IMR-90 (cell line): ENCODE measurements at regions not wholly inside any gene's neighbourhood (a gene's known extent, or its start where the extent isn't known, plus 50 kb on each side); places are given as distances from the start of the nearest gene placed in this dataset.

Source experiments
- CEBPB ChIP-seq: IDR thresholded peaks from 2 replicates; pipeline ENCODE4 v1.6.1; 2012; ENCODE audit warnings: low read depth, low read length, improper control_type of control experiment
- CHD1 ChIP-seq: IDR thresholded peaks from 2 replicates; pipeline ENCODE4 v1.6.1; 2012; ENCODE audit warnings: low read depth, low read length, improper control_type of control experiment
- FOS ChIP-seq: fragments of 150-350 bp; IDR thresholded peaks from 2 replicates; pipeline ENCODE4 v1.6.1; 2016; ENCODE audit warnings: low read depth, low read length
- MAZ ChIP-seq: IDR thresholded peaks from 2 replicates; pipeline ENCODE4 v1.6.1; 2012; ENCODE audit warnings: low read depth, mild to moderate bottlenecking, low read length, improper control_type of control experiment, moderate library complexity, borderline replicate concordance
- MXI1 ChIP-seq: IDR thresholded peaks from 2 replicates; pipeline ENCODE4 v1.6.1; 2012; ENCODE audit warnings: low read depth, mild to moderate bottlenecking, low read length, moderate library complexity, borderline replicate concordance
- POLR2A ChIP-seq: IDR thresholded peaks from 2 replicates; pipeline ENCODE4 v1.6.1; 2012; ENCODE audit warnings: mild to moderate bottlenecking, low read depth, low read length
- RAD21 ChIP-seq: IDR thresholded peaks from 2 replicates; pipeline ENCODE4 v1.6.1; 2012; ENCODE audit warnings: low read length, improper control_type of control experiment
- RCOR1 ChIP-seq: IDR thresholded peaks from 2 replicates; pipeline ENCODE4 v1.6.1; 2012; ENCODE audit warnings: mild to moderate bottlenecking, low read length, improper control_type of control experiment; ENCODE audit not compliant: insufficient replicate concordance
- RFX5 ChIP-seq: IDR thresholded peaks from 2 replicates; pipeline ENCODE4 v1.8.0; 2012; ENCODE audit warnings: low read depth, mild to moderate bottlenecking, low read length, moderate library complexity
- SMC3 ChIP-seq: fragments of 150-350 bp; IDR thresholded peaks from 2 replicates; pipeline ENCODE4 v1.6.1; 2016; ENCODE audit warnings: low read depth, mild to moderate bottlenecking, antibody characterized with exemption, low read length, moderate library complexity
- TF ChIP-seq, protein P1 (sequence below): conservative IDR thresholded peaks from 2 replicates; pipeline ENCODE4 v1.5.1; 2012; ENCODE audit warnings: mild to moderate bottlenecking, low read depth, low read length, improper control_type of control experiment
- TF ChIP-seq, protein P2 (sequence below): fragments of 150-350 bp; IDR thresholded peaks from 2 replicates; pipeline ENCODE4 v1.6.1; 2017; ENCODE audit warnings: mild to moderate bottlenecking, antibody characterized with exemption, low read length, low read depth

DNA sequence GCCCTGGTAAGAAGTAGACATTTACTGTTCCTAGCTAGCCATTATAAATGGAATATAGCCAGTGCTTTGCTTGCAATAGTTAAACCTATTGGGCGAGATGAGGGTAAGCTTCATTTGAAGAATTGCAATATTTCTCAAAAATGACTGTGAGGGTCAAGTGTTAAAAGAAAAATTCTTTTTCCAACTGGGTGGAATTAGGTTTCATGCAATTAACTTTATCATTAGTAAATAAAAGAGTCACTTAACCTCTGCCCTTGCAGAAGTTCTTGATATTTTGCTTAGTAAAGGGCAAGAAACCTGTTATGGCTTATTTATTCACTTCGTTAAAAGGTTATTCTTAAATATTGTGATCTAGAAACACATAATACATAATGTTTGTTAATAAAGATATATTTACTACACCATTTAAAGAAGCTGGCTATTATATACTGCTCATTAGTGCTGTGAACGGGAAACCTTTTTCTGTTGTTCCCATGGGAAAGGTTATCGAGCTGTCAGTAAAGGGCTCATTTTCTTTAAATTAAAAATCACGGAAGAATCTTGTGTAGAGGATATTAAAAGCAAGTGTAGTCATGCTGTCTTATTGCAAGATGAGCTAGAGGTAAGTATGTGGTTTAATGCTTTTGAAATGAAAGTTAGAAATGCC lies 370.5 kb downstream of the CSNK1G3 start:
- TF ChIP-seq POLR2A (no peak), RAD21 (no peak), RFX5 (no peak), MXI1 (no peak), RCOR1 (no peak), SMC3 (no peak), FOS (no peak), CHD1 (no peak), CEBPB (no peak), MAZ (no peak)
- TF ChIP-seq, protein P1, sequence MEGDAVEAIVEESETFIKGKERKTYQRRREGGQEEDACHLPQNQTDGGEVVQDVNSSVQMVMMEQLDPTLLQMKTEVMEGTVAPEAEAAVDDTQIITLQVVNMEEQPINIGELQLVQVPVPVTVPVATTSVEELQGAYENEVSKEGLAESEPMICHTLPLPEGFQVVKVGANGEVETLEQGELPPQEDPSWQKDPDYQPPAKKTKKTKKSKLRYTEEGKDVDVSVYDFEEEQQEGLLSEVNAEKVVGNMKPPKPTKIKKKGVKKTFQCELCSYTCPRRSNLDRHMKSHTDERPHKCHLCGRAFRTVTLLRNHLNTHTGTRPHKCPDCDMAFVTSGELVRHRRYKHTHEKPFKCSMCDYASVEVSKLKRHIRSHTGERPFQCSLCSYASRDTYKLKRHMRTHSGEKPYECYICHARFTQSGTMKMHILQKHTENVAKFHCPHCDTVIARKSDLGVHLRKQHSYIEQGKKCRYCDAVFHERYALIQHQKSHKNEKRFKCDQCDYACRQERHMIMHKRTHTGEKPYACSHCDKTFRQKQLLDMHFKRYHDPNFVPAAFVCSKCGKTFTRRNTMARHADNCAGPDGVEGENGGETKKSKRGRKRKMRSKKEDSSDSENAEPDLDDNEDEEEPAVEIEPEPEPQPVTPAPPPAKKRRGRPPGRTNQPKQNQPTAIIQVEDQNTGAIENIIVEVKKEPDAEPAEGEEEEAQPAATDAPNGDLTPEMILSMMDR, result no peak
- TF ChIP-seq, protein P2, sequence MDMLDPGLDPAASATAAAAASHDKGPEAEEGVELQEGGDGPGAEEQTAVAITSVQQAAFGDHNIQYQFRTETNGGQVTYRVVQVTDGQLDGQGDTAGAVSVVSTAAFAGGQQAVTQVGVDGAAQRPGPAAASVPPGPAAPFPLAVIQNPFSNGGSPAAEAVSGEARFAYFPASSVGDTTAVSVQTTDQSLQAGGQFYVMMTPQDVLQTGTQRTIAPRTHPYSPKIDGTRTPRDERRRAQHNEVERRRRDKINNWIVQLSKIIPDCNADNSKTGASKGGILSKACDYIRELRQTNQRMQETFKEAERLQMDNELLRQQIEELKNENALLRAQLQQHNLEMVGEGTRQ, result no peak
